ENCODE measurements at regions not wholly inside any gene's neighbourhood (a gene's known extent, or its start where the extent isn't known, plus 50 kb on each side); places are given as distances from the start of the nearest gene placed in this dataset.
"Not testable (repeated sequence)": the region's sequence is repeated elsewhere in the genome, so short reads cannot be mapped to it uniquely, and the experiment has no call there.

DNA sequence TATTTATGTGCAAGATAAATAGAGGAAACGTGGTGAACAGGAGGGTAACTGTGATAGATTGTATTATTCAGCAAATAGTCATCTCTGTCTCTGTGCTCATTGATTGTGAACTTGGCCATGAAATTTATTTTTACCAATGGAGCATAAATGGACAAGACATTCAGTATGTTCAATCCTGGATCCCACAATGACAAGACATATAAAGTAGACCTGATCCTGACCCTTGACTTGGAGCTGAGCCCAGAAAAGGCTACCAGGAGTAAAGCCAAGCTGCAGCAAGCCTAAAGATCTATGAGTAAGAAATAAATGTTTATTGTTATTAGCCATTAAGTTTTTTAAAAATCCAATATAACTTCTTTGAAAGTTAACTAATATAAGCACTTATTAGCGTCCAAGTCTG, 531.2 kb downstream of the PIK3C3 start:
- no peak for DNase-seq

DNA sequence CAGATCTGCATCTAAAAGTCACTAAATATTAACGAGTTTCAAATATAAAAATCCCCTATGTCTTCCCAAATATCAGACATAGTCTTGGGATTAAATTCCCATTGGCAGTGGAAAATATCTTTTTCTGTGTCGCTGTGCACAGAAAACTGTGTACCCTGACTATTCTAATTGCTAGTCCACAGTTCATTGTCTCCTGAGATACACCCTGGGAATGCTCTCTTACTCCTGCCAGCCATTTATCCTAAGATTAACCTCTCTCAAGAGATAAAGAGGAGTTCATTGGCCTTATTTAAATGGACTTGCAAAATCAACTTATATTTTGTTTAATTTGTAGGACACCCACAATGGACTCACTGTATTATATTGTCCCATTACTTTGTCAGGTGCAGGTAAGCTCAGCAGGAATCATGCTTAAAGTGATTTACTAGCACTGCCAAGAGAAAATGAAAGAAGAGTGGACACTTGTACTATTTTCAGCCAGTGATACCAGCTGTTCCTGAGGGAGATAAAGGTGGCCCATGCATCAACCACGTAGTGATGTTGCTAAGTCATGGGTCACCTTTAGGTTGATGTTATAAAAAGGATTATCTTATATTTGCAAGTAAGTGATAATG, 553.8 kb downstream of the PIK3C3 start:
- DNase-seq, result no peak

DNA sequence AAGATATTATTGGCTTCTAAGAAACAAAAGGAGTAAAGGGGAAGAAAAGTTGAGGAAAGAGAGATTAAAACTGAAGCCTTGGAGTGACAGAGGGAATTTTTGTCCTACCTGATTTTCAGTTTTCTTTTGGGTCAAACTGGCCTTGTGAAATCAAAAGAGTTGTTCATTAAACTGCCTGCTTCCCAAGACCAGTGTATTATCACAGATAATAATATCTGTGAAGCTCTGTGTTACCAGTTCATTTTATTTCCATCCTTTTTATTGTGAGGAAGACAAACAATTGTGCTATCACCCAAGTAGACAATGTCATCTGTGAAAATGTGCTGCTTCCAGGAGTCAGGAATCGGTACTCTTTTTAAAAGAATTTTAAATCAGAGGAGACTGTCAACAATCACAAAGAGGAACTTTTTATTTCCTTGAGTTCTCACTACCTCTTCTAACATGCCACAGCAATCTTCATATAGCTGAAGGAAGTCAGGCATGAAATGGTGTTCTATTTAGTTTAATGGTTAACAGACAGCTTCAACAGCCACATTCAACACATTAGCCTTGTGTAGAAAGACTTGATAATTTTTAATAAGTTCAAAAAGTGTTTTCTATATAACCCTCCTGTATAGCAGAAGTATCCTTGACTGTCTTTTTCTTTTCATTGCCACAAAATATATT, 554.8 kb downstream of the PIK3C3 start:
- no peak for DNase-seq

DNA sequence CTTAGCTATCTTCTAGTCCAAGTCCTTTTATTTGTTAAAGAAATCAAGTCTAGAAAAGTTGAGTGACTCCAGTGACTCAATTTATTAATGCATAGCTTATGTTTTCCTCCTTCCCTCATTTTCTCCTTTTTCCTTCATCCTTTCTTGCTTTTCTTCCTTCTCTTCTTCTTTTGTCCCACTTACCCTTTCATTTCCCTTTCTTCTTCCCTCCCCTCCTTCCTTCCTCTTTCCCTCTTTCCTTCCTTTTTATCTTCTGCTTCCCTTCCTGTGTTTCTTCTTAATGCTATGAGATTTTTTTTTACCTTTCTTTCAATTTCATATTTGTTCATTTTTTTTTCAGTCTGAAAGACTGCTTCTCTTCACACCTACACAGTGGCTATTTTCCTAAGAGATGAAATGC, 555.5 kb downstream of the PIK3C3 start:
- no peak for DNase-seq

DNA sequence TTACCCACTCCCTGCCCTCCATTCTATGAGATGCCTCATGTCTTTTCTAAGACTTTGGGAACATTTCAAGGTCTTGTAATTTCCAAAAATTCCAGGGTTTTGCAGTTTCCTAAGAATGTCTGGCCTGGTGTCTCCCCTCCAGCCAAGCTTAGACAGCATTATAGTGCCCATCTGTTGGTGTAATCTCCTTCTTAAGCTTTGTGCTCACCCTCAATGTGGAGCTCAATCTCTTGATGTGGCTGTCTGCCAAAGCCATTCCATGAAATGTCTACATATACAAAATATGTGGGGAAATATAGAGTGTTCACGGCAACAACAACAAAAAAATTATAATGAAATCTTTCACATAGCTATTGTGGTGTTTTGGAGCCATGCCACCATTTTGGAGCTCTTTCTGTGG, 558.4 kb downstream of the PIK3C3 start:
- no peak for DNase-seq

DNA sequence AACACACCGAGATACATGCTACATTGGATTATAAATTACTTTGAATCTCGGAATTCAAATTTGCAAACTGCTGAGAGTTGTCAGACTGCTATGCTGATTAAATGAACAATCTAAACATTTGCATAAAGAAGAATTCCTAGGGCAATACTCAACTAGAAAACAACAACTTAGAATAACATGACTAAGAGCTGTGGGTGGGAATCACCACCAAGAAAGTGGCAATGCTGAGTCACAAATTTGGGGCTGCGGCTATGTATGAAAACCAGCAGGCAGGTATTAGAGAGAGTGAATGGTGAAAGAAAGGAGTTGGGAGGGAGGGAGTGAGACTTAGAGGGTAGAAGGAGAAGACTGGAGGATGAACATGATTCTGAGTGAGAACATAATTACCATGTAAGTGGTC, 559.5 kb downstream of the PIK3C3 start:
- DNase-seq, result no peak

DNA sequence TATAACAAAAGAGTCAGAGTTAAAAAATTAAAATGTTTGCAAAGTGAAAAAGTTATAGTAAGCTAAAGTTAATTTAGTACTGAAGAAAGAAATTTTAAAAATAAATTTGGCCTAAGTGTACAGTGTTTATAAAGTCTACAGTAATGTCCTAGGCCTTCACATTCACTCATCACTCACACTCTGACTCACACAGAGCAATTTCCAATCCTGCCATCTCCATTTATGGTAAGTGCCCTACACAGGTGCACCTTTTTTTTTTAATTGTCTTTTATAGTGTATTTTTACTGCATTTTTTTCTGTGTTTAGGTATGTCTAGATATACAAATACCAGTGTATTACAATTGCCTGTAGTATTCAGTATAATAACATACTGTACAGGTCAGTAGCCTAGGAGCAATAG, 562.9 kb downstream of the PIK3C3 start:
- no peak for DNase-seq

DNA sequence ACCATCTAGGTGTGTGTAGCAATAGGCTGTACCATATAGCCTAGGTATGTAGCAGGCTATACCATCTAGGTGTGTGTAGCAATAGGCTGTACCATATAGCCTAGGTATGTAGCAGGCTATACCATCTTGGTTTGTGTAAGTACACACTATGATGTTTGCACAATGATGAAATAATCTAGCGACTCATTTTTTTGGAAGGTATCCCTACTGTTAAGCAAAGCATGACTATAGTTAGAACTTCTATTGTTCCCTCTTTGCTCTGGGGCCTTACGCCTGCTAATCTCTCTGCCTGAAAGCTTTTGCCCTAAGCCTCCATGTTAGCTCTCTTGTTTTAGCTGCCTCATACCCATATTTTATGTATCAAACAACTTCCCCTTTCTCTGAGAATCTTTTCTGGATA, 563.3 kb downstream of the PIK3C3 start:
- not testable (repeated sequence) for DNase-seq

DNA sequence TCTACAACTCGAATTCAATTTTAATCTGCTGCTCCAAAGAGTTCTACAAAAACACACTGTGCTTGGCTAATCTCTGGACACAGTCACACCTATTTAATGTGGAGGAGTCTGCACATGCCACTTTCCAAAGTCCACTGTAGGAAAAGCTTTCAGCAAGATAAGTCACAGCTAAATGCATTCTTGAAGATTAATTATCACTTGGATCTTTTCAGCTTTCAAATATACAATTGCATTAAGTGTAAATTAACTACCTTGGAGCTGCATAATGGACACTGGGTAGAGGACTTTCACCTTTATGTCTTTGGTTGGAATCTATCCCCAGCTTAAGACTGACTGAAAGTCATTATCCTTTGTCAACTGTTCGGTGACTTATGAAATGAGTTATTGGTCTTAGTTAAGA, 565.1 kb downstream of the PIK3C3 start:
- DNase-seq, result no peak

DNA sequence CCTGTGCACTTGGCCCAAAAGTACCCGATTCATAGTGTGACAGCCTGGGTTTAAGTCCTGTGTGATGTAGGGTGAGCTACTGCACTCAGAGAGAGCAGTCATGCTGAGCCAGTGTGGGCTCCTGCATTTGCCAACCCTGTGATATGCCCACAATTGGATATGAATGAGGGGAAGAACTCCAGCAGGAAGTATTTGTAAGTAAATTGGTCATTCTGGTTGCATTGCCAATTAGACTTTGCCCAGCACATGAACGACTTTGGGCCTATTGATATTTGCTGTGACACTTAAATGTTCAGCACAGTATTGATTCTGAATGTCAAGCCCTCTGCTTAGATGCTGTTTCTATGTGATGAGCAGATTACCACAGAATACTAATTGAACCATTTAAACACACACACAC, 570.9 kb downstream of the PIK3C3 start:
- DNase-seq, result no peak

DNA sequence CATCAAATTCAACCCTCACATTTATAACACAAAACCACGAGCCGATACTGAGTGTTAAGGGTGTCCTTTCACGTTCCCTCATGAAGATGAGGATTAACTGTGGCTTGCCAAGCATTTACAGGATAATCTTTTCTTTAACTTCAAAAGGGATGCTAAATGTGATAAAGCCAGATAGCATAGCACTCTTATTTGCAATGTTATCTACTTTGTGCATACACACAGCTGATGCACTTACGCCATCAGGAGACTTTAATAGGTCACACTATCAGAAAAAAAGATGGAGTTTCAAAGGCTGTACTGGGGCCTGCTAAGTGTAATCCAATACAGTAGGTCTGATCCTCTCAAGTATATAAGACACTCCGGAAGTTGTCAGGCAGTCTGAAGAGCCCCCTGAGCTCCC, 572.7 kb downstream of the PIK3C3 start:
- no peak for DNase-seq

DNA sequence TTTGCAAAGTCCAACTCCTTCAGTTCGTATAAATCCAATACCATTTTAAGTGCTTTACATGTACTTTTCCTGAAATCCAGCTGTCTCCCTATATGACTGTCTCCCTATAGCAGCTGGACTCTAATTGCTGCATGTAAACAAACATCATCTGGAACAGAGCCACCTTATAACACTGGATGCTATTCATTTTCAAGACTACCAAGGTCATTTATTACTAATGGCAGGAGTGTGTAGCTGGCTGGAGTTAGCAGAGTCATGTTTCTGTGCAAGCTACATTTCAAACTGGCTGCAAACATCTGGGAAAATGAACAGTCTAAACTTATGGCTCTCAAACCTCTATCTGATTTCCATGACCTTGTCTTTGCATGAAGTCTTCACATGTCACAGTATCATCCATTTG, 575.2 kb downstream of the PIK3C3 start:
- no peak for DNase-seq

DNA sequence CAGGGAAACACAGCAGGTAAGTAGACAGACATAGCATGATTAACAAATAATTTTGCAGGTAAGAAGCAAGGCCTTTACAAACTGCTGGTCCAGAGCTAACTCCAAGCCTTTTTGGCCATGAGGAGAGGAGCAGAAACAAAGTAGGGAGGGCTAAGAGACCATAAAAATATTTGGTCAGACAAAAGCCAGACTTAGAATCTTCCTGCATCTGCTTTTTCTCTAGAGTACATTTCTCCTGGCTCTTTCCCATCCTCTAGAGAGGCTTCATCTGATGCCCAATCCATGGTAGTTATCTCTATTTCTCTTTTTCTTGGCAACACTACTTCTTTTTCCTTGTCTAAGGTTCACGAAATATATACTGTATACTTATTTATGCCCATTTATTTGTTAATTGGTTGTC, 577.1 kb downstream of the PIK3C3 start:
- no peak for DNase-seq

DNA sequence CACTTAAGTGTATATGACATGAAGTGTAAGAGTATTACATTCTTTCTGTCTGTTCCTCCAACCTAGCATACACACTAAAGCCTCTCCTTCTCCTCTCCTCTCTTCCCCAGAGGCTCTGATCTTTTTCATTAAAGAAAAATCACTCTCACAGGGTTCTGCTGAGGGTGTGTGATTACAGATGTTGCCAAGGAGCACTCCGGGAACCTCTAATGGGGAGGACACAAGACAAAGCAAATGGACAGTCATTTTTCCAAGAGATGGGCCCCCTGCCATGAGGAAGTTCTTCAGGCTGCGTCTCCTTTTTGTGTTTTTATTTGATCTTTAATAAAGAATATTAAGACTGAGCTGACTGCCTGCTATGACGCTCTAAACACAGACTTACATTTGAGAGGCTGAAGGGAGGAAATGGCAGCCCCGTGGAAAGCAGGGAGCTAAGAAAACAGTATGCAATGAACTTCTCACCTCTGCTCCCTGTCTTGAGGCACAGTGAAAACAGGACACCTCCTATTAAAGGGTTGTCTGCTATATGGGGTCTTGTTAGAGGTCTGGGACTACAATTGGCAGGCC, 578.1 kb downstream of the PIK3C3 start:
- DNase-seq, result no peak

DNA sequence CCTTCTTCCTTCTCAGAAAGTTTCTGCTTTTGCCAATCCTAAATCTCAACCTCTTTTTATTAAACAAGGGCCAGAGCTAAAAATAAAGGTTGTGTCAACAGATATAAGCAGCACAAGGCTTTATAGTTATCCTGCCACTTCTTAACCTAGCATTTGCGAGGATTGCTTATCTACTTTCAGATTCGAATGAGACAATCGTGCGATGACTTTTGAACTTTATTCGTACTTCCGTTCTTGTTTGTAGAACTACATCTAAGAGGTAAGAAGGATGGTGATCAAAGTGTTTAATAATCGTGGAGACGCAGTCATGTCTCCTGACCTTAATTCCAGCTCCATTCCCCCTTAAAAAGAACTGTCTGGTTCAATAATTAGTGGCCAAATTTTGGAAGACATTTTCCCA, 578.6 kb downstream of the PIK3C3 start:
- no peak for DNase-seq

DNA sequence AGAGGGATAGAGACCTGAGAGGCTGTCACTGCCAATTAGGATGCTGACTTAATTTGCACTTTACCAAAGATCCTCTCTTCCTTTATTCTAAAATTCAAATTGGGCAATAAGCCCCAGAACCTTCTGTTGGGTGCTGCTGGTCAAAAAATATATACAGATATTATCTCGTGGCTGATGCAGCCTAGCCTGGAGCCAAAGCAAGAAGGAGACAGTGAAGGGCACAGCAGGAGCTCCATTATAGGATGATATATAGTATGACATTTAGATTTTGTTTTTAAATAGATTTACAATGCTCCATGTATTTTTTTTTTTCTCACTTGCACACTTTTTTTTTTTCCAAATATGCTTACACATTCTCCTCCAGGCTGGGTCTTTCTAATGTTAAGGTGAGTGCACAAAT, 579.3 kb downstream of the PIK3C3 start:
- no peak for DNase-seq

DNA sequence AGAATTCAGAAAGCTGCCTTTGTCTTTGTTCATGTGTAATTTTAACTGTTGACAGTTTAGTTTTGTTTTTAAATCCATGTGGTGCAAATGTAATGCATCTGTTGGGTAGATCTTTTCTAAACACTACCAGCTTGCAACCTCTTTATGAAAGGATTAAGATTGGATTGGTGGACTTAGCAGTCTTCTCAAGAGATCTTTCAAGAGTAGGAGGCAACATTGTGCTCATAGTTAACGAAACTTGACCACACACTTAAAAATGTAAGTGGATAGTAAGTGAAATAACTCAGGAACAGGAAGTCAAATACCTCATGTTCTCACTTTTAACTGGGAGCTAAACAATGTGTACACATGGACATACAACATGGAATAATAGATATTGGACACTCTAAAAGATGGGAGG, 579.0 kb downstream of the RIT2 start:
- no peak for DNase-seq

DNA sequence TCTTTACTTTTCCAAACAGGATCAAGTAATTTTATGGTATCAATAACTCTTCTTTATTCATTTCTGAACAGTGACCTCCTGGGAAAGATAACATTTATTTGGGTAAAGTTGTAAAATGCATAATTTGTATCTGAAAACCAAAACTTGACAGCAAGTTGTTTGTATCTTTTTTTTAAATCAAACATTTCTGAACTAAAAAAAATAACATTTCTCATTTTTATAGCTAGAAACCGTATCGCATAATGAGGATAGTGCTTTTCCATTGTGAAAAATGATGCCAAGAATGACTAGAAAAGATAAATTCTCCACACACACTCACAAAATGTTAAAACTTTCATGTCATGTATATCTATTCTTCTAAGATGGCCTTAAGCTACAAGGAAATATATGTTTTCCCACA, 578.2 kb downstream of the RIT2 start:
- DNase-seq, result no peak

DNA sequence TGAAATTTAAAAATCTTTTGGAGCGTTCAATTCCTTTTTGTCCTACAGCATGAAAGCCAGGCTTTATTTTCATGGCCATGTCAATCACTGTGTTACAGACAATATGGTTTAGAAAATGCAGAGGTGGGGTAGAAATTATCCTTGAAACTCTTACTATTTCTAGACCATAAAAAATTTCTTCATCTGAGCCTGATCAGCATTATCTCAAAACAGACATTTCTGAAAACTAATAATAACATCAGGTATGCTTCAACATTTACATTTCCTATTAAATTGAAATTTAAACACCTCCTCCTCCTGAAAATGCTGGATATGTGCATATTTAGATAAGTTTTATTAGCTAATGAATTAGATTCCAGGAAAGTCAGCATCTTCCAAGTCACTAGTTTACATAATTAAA, 570.6 kb downstream of the RIT2 start:
- no peak for DNase-seq

DNA sequence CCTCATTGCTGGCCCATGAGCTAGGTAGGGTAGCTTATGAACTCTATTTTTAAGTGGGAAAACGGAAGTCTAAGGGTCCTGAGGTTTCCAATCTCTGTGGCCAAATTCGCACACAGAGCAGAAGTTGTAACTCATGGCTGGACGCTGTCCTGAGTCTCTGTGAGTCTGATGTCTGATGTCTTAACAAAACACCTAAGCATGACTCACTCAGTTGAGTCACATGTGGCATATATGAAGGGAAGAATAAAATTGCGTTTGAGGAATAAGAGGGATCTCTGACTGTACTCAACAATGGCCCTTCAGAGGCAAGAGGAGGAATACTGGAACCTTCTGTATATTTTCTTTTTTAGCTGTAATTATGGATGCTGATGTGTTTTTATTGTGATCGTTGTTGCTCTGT, 569.7 kb downstream of the RIT2 start:
- DNase-seq, result no peak

DNA sequence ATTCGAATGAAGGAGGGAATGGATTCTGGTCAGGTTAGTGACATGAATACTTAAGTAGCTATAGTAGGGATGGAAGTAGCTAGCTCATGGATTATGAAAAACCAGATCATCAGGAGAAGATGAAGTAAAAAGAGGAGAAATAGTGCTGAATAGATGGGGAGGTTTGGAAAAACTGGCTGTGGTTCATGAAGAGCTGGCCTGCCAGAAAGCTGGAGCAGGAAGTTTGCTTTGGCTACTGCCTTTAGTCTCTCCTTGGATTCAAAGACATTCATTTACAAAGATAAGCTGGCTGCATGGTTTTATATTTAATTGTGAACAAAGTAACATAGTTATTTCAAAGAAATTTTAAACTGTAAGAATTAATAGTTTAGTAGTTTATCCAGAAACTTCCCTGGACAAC, 567.0 kb downstream of the RIT2 start:
- no peak for DNase-seq

DNA sequence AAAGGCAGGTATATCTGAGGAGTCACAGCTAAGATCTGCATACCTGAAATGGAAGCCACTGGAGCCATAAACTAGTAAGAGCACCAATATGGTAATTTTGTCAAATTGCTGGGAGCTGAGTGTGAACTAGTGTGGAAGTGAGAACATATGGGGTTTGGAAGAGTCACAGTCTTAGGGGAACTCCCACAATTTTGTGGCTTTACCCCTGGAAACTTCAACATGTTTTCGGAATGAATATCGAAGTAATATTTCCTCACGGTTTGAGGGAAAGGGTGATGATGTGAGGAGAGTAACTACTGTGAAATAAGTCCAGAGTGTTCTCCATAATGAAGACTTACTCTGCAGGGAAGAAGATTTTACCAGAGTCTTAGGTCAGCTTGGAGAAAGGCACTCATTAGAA, 565.9 kb downstream of the RIT2 start:
- no peak for DNase-seq

DNA sequence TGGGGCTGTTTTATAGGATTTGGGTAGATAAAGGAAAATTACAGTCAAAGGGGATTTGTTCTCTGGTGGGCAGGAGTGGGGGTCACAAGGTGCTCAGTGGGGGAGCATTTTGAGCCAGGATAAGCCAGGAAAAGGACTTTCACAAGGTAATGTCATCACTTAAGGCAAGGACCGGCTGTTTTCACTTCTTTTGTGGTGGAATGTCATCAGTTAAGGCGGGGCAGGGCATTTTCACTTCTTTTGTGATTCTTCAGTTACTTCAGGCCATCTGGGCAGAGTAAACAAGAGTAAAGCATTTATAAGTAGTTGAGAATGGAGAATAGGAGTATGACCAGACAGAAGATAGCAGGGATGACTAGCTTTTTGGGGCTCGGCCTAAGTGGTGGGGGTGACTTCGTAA, 562.9 kb downstream of the RIT2 start:
- not testable (repeated sequence) for DNase-seq

DNA sequence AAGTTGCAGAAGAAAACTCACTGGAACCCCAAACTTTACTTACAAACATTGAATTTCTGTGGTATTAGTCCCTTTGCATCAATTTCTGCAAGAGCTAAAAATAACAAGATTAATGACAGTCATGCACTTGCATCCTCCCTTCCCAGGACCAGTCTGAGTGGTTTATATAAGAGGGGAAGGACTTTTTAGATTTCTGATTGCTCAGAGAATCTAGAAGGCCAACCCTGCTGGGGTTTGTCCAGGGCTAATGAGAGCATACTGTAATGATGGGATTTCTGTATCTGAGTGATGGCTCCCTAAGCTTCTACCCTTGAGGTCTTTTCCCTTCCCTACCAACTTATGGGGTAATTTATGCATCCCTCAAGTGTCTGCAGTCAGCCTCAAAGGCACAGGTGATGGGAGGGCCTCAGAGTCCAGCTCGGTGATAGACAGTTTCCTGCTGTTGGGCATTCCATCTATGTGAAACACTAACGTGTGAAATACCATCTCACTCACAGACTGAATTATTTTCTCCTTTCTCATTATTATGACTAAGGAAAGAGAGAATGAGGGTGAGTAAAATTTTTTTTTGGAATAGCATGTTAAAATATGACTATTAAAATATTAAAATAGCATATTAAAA, 556.3 kb downstream of the RIT2 start:
- no peak for DNase-seq

DNA sequence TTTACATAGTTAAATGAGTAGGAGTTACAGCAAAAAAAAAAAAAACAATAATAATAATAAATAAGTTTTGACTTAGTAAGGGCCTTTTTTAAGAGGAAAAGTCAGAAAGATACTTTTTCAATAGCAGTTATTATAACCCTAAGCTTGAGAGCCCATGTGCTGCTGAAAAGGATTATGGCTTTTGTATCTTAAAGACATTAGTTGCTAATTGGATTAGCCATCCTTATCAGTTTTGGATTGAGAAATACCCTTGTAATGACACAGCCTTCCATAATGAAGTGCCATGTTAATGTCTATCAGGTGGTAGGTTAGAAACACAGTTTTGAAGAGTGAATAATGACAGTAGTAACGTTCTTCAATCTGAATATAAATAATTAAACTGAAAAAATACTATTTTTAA, 554.0 kb downstream of the RIT2 start:
- no peak for DNase-seq
